Stomach (tissue), 4 donors: ENCODE measurements at regions not wholly inside any gene's neighbourhood (a gene's known extent, or its start where the extent isn't known, plus 50 kb on each side); places are given as distances from the start of the nearest gene placed in this dataset.

Experiments
- CTCF ChIP-seq, 7 experiments: fragments of 450-650 bp in 4 of 7; fragments of 200-600 bp in 3 of 7; sonication (generic) in 3 of 7; IDR thresholded peaks; one replicate each; pipeline ENCODE4 v1.5.1; 2016 to 2019; ENCODE audit warnings: antibody characterized with exemption in 7 of 7, control low read depth in 2 of 7, mild to moderate bottlenecking in 1 of 7
- POLR2A ChIP-seq, 4 donors: fragments of 450-650 bp; IDR thresholded peaks; one replicate each; pipeline ENCODE4 v1.6.1; 2016; ENCODE audit warnings: antibody characterized with exemption in 4 of 4, control low read depth in 2 of 4, mild to moderate bottlenecking in 1 of 4, moderate library complexity in 1 of 4

- TF ChIP-seq POLR2A (IDR thresholded peaks at IDR 0.05), result no peak
- no peak for TF ChIP-seq CTCF (IDR thresholded peaks at IDR 0.05)
Measured at GRCh38 chr4:107349266-107349665, 313.2 kb upstream of the DKK2 start.
